ENCODE measurements at regions not wholly inside any gene's neighbourhood (a gene's known extent, or its start where the extent isn't known, plus 50 kb on each side); places are given as distances from the start of the nearest gene placed in this dataset.
"Not testable (repeated sequence)": the region's sequence is repeated elsewhere in the genome, so short reads cannot be mapped to it uniquely, and the experiment has no call there.

- H3K27me3 ChIP-seq (ENCODE audit: low read length): no peaks in the 10 kb centered on the region
- no peak overlapping the region for H3K4me2 ChIP-seq (ENCODE audit: low read depth, low read length, poor library complexity, severe bottlenecking)
- TF ChIP-seq EZH2phosphoT487 (conservative IDR thresholded peaks at IDR 0.05; ENCODE audit: low read length) (no peak), CTCF (IDR thresholded peaks at IDR 0.05; ENCODE audit: insufficient read depth, low read length, poor library complexity, severe bottlenecking) (no peak)
- H3K27ac ChIP-seq (ENCODE audit: low read depth, low read length): no peak overlapping the region
- no peak overlapping the region for H3K9ac ChIP-seq (ENCODE audit: low read length)
- H3K9me3 ChIP-seq (ENCODE audit: insufficient read depth, low read length): no peaks in the 10 kb centered on the region
- H3K9me2 ChIP-seq (replicated peaks; ENCODE audit: insufficient read depth, low read length): no peaks in the 10 kb centered on the region
- no peaks in the 10 kb centered on the region for H3K36me3 ChIP-seq (ENCODE audit: low read length)
- no peaks in the 10 kb centered on the region for H3K79me2 ChIP-seq (ENCODE audit: insufficient read depth, low read length)
- H3F3A ChIP-seq (ENCODE audit: insufficient read depth): no peaks in the 10 kb centered on the region
- H2AFZ ChIP-seq (ENCODE audit: low read depth, low read length, severe bottlenecking): no peak overlapping the region
- H3K4me3 ChIP-seq (ENCODE audit: insufficient read depth, low read length, poor library complexity, severe bottlenecking): no peak overlapping the region
- no peaks in the 10 kb centered on the region for H4K20me1 ChIP-seq (ENCODE audit: low read depth, low read length)
These were observed 747.4 kb upstream of the ARPP21 start for GRCh38 chr3:34891941-34892340.

GRCh38 chr3:34895841-34896240, 743.5 kb upstream of the ARPP21 start:
- no peak for TF ChIP-seq EZH2phosphoT487 (conservative IDR thresholded peaks at IDR 0.05; ENCODE audit: low read length)
- TF ChIP-seq CTCF (IDR thresholded peaks at IDR 0.05; ENCODE audit: insufficient read depth, low read length, poor library complexity, severe bottlenecking): no peak
- H2AFZ ChIP-seq (ENCODE audit: low read depth, low read length, severe bottlenecking): no peak overlapping the region
- H3K9me2 ChIP-seq (replicated peaks; ENCODE audit: insufficient read depth, low read length): no peaks in the 10 kb centered on the region

GRCh38 chr3:34909679-34910078, 729.6 kb upstream of the ARPP21 start:
- H3K27me3 ChIP-seq (ENCODE audit: low read length); H3K27ac ChIP-seq (ENCODE audit: low read depth, low read length); H3K9me3 ChIP-seq (ENCODE audit: insufficient read depth, low read length); H4K20me1 ChIP-seq (ENCODE audit: low read depth, low read length); H3K79me2 ChIP-seq (ENCODE audit: insufficient read depth, low read length); H3K36me3 ChIP-seq (ENCODE audit: low read length); H3F3A ChIP-seq (ENCODE audit: insufficient read depth); H3K4me3 ChIP-seq (ENCODE audit: insufficient read depth, low read length, poor library complexity, severe bottlenecking); H3K9ac ChIP-seq (ENCODE audit: low read length); H3K4me2 ChIP-seq (ENCODE audit: low read depth, low read length, poor library complexity, severe bottlenecking); H3K9me2 ChIP-seq (replicated peaks; ENCODE audit: insufficient read depth, low read length); H2AFZ ChIP-seq (ENCODE audit: low read depth, low read length, severe bottlenecking): not testable (repeated sequence)

More at GRCh38 chr3:34895841-34896240, 743.5 kb upstream of the ARPP21 start:
- Histone ChIP-seq H3K4me3 (ENCODE audit: insufficient read depth, low read length, poor library complexity, severe bottlenecking) (no peak overlapping the region), H3K79me2 (ENCODE audit: insufficient read depth, low read length) (no peaks in the 10 kb centered on the region), H4K20me1 (ENCODE audit: low read depth, low read length) (no peaks in the 10 kb centered on the region), H3K9ac (ENCODE audit: low read length) (no peak overlapping the region), H3K27me3 (ENCODE audit: low read length) (no peaks in the 10 kb centered on the region), H3F3A (ENCODE audit: insufficient read depth) (no peaks in the 10 kb centered on the region), H3K9me3 (ENCODE audit: insufficient read depth, low read length) (no peaks in the 10 kb centered on the region), H3K4me2 (ENCODE audit: low read depth, low read length, poor library complexity, severe bottlenecking) (no peak overlapping the region), H3K27ac (ENCODE audit: low read depth, low read length) (no peak overlapping the region), H3K36me3 (ENCODE audit: low read length) (no peaks in the 10 kb centered on the region)

GRCh38 chr3:34919025-34919424, 720.3 kb upstream of the ARPP21 start:
- H3K4me3 ChIP-seq (ENCODE audit: insufficient read depth, low read length, poor library complexity, severe bottlenecking): no peak overlapping the region
- TF ChIP-seq EZH2phosphoT487 (conservative IDR thresholded peaks at IDR 0.05; ENCODE audit: low read length) (no peak), CTCF (IDR thresholded peaks at IDR 0.05; ENCODE audit: insufficient read depth, low read length, poor library complexity, severe bottlenecking) (no peak)
- H4K20me1 ChIP-seq (ENCODE audit: low read depth, low read length): no peaks in the 10 kb centered on the region
- H2AFZ ChIP-seq (ENCODE audit: low read depth, low read length, severe bottlenecking): no peak overlapping the region
- H3K9me3 ChIP-seq (ENCODE audit: insufficient read depth, low read length): no peaks in the 10 kb centered on the region
- no peaks in the 10 kb centered on the region for H3F3A ChIP-seq (ENCODE audit: insufficient read depth)
- H3K4me2 ChIP-seq (ENCODE audit: low read depth, low read length, poor library complexity, severe bottlenecking): no peak overlapping the region
- H3K9ac ChIP-seq (ENCODE audit: low read length): no peak overlapping the region
- no peaks in the 10 kb centered on the region for H3K9me2 ChIP-seq (replicated peaks; ENCODE audit: insufficient read depth, low read length)
- H3K36me3 ChIP-seq (ENCODE audit: low read length): no peaks in the 10 kb centered on the region
- H3K27me3 ChIP-seq (ENCODE audit: low read length): no peaks in the 10 kb centered on the region
- H3K79me2 ChIP-seq (ENCODE audit: insufficient read depth, low read length): no peaks in the 10 kb centered on the region
- H3K27ac ChIP-seq (ENCODE audit: low read depth, low read length): no peak overlapping the region
